GM23338 (cell line): ENCODE measurements at regions not wholly inside any gene's neighbourhood (a gene's known extent, or its start where the extent isn't known, plus 50 kb on each side); places are given as distances from the start of the nearest gene placed in this dataset.
A peak's percentile ranks its signal among the peaks of the same experiment; 100 is the strongest.

Experiments used
- ATAC-seq: fragments of 200-7000 bp; cut with Tn5 transposase; 3 replicates; pipeline ENCODE4 v1.9.1; 2020
- DNase-seq: peaks from one replicate; pipeline ENCODE4 v3.0.0-alpha.2; 2015; ENCODE audit warnings: low spot score
- H2AFZ ChIP-seq: fragments of 200-600 bp; sonication (generic); 2 replicates; pipeline ENCODE4 v1.8.0; 2016; ENCODE audit warnings: antibody characterized with exemption, mild to moderate bottlenecking, moderate library complexity
- H3F3A ChIP-seq: fragments of 200-600 bp; sonication (generic); replicated peaks from 2 replicates; pipeline ENCODE4 v1.8.0; 2017; ENCODE audit warnings: antibody characterized with exemption, mixed run types, low read depth
- H3K27ac ChIP-seq: fragments of 200-600 bp; sonication (generic); 2 replicates; pipeline ENCODE4 v1.6.1; 2016; ENCODE audit warnings: low read depth
- H3K27me3 ChIP-seq: fragments of 200-600 bp; sonication (generic); 2 replicates; pipeline ENCODE4 v1.8.0; 2016; ENCODE audit warnings: mild to moderate bottlenecking, mixed run types, moderate library complexity; ENCODE audit not compliant: insufficient read depth
- H3K36me3 ChIP-seq: fragments of 200-600 bp; sonication (generic); 2 replicates; pipeline ENCODE4 v1.8.0; 2016; ENCODE audit warnings: mild to moderate bottlenecking; ENCODE audit not compliant: insufficient read depth
- H3K4me1 ChIP-seq: fragments of 200-600 bp; sonication (generic); 2 replicates; pipeline ENCODE4 v1.8.0; 2016; ENCODE audit warnings: mild to moderate bottlenecking, moderate library complexity; ENCODE audit not compliant: insufficient read depth
- H3K4me2 ChIP-seq: fragments of 200-600 bp; sonication (generic); 2 replicates; pipeline ENCODE4 v1.7.1; 2017; ENCODE audit warnings: mixed run types
- H3K4me3 ChIP-seq: fragments of 200-600 bp; sonication (generic); 2 replicates; pipeline ENCODE4 v1.6.1; 2016; ENCODE audit warnings: mixed run types
- H3K79me2 ChIP-seq: fragments of 200-600 bp; sonication (generic); replicated peaks from 2 replicates; pipeline ENCODE4 v1.8.0; 2017; ENCODE audit warnings: mild to moderate bottlenecking; ENCODE audit not compliant: insufficient read depth
- H3K9me2 ChIP-seq: fragments of 200-600 bp; sonication (generic); 2 replicates; pipeline ENCODE4 v1.8.0; 2017; ENCODE audit not compliant: insufficient read depth
- H4K20me1 ChIP-seq: fragments of 200-600 bp; sonication (generic); replicated peaks from 2 replicates; pipeline ENCODE4 v1.8.0; 2017; ENCODE audit warnings: mild to moderate bottlenecking; ENCODE audit not compliant: insufficient read depth
- H3K27ac Mint-ChIP-seq: 2 replicates; pipeline ENCODE4 v1.8.0; 2020; ENCODE audit warnings: inconsistent platforms, mild to moderate bottlenecking, moderate library complexity, mixed read lengths
- H3K27me3 Mint-ChIP-seq: 3 replicates; pipeline ENCODE4 v1.8.0; 2022; ENCODE audit warnings: low read depth, mild to moderate bottlenecking, moderate library complexity, mixed read lengths, inconsistent platforms; ENCODE audit not compliant: insufficient read depth, poor library complexity
- H3K36me3 Mint-ChIP-seq: 3 replicates; pipeline ENCODE4 v1.8.0; 2021; ENCODE audit warnings: low read depth, mild to moderate bottlenecking, inconsistent platforms, moderate library complexity, mixed read lengths
- H3K4me1 Mint-ChIP-seq: 3 replicates; pipeline ENCODE4 v1.8.0; 2020; ENCODE audit warnings: mild to moderate bottlenecking, inconsistent platforms, mixed read lengths
- H3K4me3 Mint-ChIP-seq: 3 replicates; pipeline ENCODE4 v1.8.0; 2021; ENCODE audit warnings: moderate library complexity, mild to moderate bottlenecking, inconsistent platforms, mixed read lengths
- H3K9me3 Mint-ChIP-seq: 3 replicates; pipeline ENCODE4 v1.8.0; 2020; ENCODE audit warnings: moderate library complexity, mild to moderate bottlenecking, inconsistent platforms, mixed read lengths
- CREB1 ChIP-seq: fragments of 250-450 bp; sonication (Bioruptor Pico); IDR thresholded peaks from 2 replicates; pipeline ENCODE4 v1.5.0; 2020; ENCODE audit warnings: low read depth, mild to moderate bottlenecking, moderate library complexity
- EZH2 ChIP-seq: fragments of 200-600 bp; sonication (generic); IDR thresholded peaks from one replicate; pipeline ENCODE4 v1.8.0; 2017; ENCODE audit warnings: antibody characterized with exemption, mild to moderate bottlenecking, low read depth; ENCODE audit not compliant: unreplicated experiment
- EZH2phosphoT487 ChIP-seq: fragments of 200-600 bp; sonication (generic); IDR thresholded peaks from one replicate; pipeline ENCODE4 v1.8.1; 2018; ENCODE audit warnings: antibody characterized with exemption; ENCODE audit not compliant: unreplicated experiment
- JUNB ChIP-seq: IDR thresholded peaks from one replicate; pipeline ENCODE4 v1.6.1; 2016; ENCODE audit warnings: antibody characterized with exemption; ENCODE audit not compliant: unreplicated experiment
- NANOG ChIP-seq: IDR thresholded peaks from 2 replicates; pipeline ENCODE4 v1.6.1; 2016; ENCODE audit warnings: antibody characterized with exemption, borderline replicate concordance
- POLR2AphosphoS5 ChIP-seq: IDR thresholded peaks from 2 replicates; pipeline ENCODE4 v1.6.1; 2016; ENCODE audit warnings: antibody characterized with exemption, low read depth
- REST ChIP-seq: IDR thresholded peaks from one replicate; pipeline ENCODE4 v1.6.1; 2018; ENCODE audit warnings: antibody characterized with exemption; ENCODE audit not compliant: unreplicated experiment
- STAT1 ChIP-seq: IDR thresholded peaks from one replicate; pipeline ENCODE4 v1.6.1; 2016; ENCODE audit warnings: antibody characterized with exemption; ENCODE audit not compliant: unreplicated experiment
- ZNF114 ChIP-seq: fragments of 250-450 bp; sonication (Bioruptor Pico); IDR thresholded peaks from 2 replicates; pipeline ENCODE4 v1.5.0; 2020; ENCODE audit warnings: mild to moderate bottlenecking, moderate library complexity
- ZNF331 ChIP-seq: fragments of 250-450 bp; sonication (Bioruptor Pico); IDR thresholded peaks from 2 replicates; pipeline ENCODE4 v1.5.0; 2020; ENCODE audit warnings: low read depth, mild to moderate bottlenecking, moderate library complexity
- ZNF462 ChIP-seq: fragments of 250-450 bp; sonication (Bioruptor Pico); IDR thresholded peaks from 2 replicates; pipeline ENCODE4 v1.5.0; 2020; ENCODE audit warnings: mild to moderate bottlenecking, moderate library complexity
- TF ChIP-seq, protein P1 (sequence below): IDR thresholded peaks from 2 replicates; pipeline ENCODE4 v1.6.1; 2016; ENCODE audit warnings: antibody characterized with exemption
- TF ChIP-seq, protein P2 (sequence below), 2 experiments: fragments of 200-600 bp in 1 of 2; sonication (generic) in 1 of 2; conservative IDR thresholded peaks; 2 replicates each; pipeline versions ENCODE4 v1.5.1 to v1.6.1; 2016 to 2017; ENCODE audit warnings: antibody characterized with exemption in 2 of 2, low read depth in 2 of 2, mild to moderate bottlenecking in 2 of 2, moderate library complexity in 1 of 2

DNA sequence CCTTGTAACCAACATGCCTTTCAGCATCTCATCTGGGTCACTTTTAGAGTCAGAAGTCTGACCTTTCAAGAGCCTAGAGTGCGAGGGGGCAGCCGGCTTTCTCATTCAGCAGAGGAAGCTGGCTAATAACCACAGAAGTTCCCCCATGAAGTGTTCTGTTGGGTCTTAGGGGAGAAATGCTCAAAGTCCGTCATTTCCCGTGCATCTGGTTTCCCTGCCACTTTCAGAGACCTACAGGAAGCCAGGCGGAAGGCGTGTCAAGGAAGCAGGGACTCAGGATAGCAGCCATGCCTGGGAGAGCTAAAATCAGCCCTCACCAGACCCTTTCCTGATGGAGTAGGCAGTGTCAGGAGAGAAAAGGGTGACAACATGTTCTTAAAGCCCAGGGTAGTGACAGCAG is 301.8 kb upstream of the ID2 start:
- H3K27ac Mint-ChIP-seq, result no peak overlapping the region
- no peaks in the 10 kb centered on the region; the same call in 1 of the 2 replicates for H3K36me3 ChIP-seq
- H3K27ac ChIP-seq, result no peak overlapping the region
- peak overlapping the region; percentile 28; the same call in 1 of the 2 replicates for H2AFZ ChIP-seq
- no peak for ATAC-seq
- H3K4me3 ChIP-seq, result no peak overlapping the region
- TF ChIP-seq EZH2phosphoT487, result no peak
- no peak for TF ChIP-seq ZNF114 (CRISPR knock-in tag)
- TF ChIP-seq CREB1 (CRISPR knock-in tag), result no peak
- no peak for TF ChIP-seq REST
- no peak for TF ChIP-seq JUNB
- TF ChIP-seq ZNF462, result no peak
- no peak for TF ChIP-seq NANOG
- TF ChIP-seq EZH2, result no peak
- TF ChIP-seq, protein P1, sequence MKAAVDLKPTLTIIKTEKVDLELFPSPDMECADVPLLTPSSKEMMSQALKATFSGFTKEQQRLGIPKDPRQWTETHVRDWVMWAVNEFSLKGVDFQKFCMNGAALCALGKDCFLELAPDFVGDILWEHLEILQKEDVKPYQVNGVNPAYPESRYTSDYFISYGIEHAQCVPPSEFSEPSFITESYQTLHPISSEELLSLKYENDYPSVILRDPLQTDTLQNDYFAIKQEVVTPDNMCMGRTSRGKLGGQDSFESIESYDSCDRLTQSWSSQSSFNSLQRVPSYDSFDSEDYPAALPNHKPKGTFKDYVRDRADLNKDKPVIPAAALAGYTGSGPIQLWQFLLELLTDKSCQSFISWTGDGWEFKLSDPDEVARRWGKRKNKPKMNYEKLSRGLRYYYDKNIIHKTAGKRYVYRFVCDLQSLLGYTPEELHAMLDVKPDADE, result no peak
- no peak for TF ChIP-seq POLR2AphosphoS5
- TF ChIP-seq STAT1, result no peak
- TF ChIP-seq ZNF331 (CRISPR knock-in tag), result no peak
- TF ChIP-seq, protein P2, sequence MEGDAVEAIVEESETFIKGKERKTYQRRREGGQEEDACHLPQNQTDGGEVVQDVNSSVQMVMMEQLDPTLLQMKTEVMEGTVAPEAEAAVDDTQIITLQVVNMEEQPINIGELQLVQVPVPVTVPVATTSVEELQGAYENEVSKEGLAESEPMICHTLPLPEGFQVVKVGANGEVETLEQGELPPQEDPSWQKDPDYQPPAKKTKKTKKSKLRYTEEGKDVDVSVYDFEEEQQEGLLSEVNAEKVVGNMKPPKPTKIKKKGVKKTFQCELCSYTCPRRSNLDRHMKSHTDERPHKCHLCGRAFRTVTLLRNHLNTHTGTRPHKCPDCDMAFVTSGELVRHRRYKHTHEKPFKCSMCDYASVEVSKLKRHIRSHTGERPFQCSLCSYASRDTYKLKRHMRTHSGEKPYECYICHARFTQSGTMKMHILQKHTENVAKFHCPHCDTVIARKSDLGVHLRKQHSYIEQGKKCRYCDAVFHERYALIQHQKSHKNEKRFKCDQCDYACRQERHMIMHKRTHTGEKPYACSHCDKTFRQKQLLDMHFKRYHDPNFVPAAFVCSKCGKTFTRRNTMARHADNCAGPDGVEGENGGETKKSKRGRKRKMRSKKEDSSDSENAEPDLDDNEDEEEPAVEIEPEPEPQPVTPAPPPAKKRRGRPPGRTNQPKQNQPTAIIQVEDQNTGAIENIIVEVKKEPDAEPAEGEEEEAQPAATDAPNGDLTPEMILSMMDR (conservative IDR thresholded peaks at IDR 0.05; ENCODE audit: low read depth in 2 of 2), result no peak
- H3K27me3 Mint-ChIP-seq, result no peaks in the 10 kb centered on the region
- H3K9me3 Mint-ChIP-seq, result no peaks in the 10 kb centered on the region; the same call in 2 of the 3 replicates
- H3K4me1 ChIP-seq, result no peaks in the 10 kb centered on the region
- no peaks in the 10 kb centered on the region for H4K20me1 ChIP-seq
- H3K4me1 Mint-ChIP-seq, result peaks cover 3% of the 10 kb centered on the region; the same call in 1 of the 3 replicates
- no peaks in the 10 kb centered on the region for H3K79me2 ChIP-seq
- no peaks in the 10 kb centered on the region for H3K27me3 ChIP-seq
- no peaks in the 10 kb centered on the region for H3K36me3 Mint-ChIP-seq
- no peak overlapping the region for H3K4me3 Mint-ChIP-seq
- no peak overlapping the region for H3K4me2 ChIP-seq
- no peaks in the 10 kb centered on the region for H3K9me2 ChIP-seq
- H3F3A ChIP-seq, result no peaks in the 10 kb centered on the region
- DNase-seq, result no peak
